Parathyroid adenoma (tissue), 2 donors: ENCODE measurements at regions not wholly inside any gene's neighbourhood (a gene's known extent, or its start where the extent isn't known, plus 50 kb on each side); places are given as distances from the start of the nearest gene placed in this dataset.
"Not testable (repeated sequence)": the region's sequence is repeated elsewhere in the genome, so short reads cannot be mapped to it uniquely, and the experiment has no call there.

ENCODE experiments used
- H2AFZ ChIP-seq: fragments of 300-600 bp; sonication (generic); one replicate; pipeline ENCODE4 v1.7.0; 2017; ENCODE audit warnings: antibody characterized with exemption, mild to moderate bottlenecking
- H3K27ac ChIP-seq: fragments of 300-600 bp; sonication (generic); one replicate; pipeline ENCODE4 v1.7.0; 2017
- H3K27me3 ChIP-seq: fragments of 300-600 bp; sonication (generic); one replicate; pipeline ENCODE4 v1.7.0; 2017; ENCODE audit warnings: low read length; ENCODE audit not compliant: control insufficient read depth, insufficient read depth
- H3K36me3 ChIP-seq: fragments of 300-600 bp; sonication (generic); one replicate; pipeline ENCODE4 v1.7.0; 2017; ENCODE audit warnings: low read length; ENCODE audit not compliant: control insufficient read depth, insufficient read depth
- H3K4me1 ChIP-seq: fragments of 300-600 bp; sonication (generic); one replicate; pipeline ENCODE4 v1.7.0; 2017; ENCODE audit warnings: control low read depth
- H3K4me2 ChIP-seq: fragments of 300-600 bp; sonication (generic); one replicate; pipeline ENCODE4 v1.7.0; 2017; ENCODE audit warnings: low read length
- H3K4me3 ChIP-seq: fragments of 300-600 bp; sonication (generic); one replicate; pipeline ENCODE4 v1.7.0; 2017; ENCODE audit warnings: low read depth, low read length
- H3K79me2 ChIP-seq: fragments of 300-600 bp; sonication (generic); one replicate; pipeline ENCODE4 v1.7.0; 2017; ENCODE audit warnings: control low read depth
- H3K9ac ChIP-seq: fragments of 300-600 bp; sonication (generic); one replicate; pipeline ENCODE4 v1.7.0; 2017; ENCODE audit warnings: mild to moderate bottlenecking
- H3K9me3 ChIP-seq: fragments of 300-600 bp; sonication (generic); one replicate; pipeline ENCODE4 v1.7.0; 2017; ENCODE audit warnings: low read length; ENCODE audit not compliant: control insufficient read depth
- CTCF ChIP-seq: fragments of 300-600 bp; sonication (generic); IDR thresholded peaks from one replicate; pipeline ENCODE4 v1.7.0; 2017; ENCODE audit warnings: antibody characterized with exemption, mild to moderate bottlenecking
- donor health status: primary hyperparathyroidism.

DNA sequence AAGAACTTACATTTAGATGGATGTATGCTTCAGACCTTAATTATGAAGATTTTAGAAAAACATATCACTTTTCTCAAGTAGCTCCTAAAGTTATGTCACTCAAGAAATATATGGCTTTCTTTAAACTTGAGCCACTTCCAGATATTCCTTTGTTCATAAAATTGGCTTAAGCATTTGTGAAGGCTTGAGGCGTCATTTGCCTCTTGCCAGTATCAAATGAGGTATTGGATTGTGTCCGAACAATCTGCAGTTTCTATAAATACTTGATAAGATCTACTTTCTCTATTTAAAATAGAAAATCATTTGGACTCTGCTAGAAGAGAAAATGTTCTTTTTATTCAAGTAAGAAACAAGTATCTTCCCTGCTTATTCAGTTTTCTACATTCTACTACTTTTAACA is 102.6 kb downstream of the RSL24D1 start:
- Histone ChIP-seq H3K9ac (no peak overlapping the region), H2AFZ (no peak overlapping the region), H3K27me3 (no peaks in the 10 kb centered on the region), H3K79me2 (no peaks in the 10 kb centered on the region), H3K36me3 (no peaks in the 10 kb centered on the region), H3K9me3 (no peaks in the 10 kb centered on the region), H3K4me1 (no peaks in the 10 kb centered on the region), H3K27ac (no peak overlapping the region), H3K4me3 (no peak overlapping the region), H3K4me2 (no peak overlapping the region)
- no peak for TF ChIP-seq CTCF

GRCh38 chr15:55088207-55088606 is 108.5 kb downstream of the RSL24D1 start:
- Histone ChIP-seq H3K4me1 (no peaks in the 10 kb centered on the region), H3K36me3 (no peaks in the 10 kb centered on the region), H3K9me3 (no peaks in the 10 kb centered on the region), H2AFZ (no peak overlapping the region), H3K9ac (no peak overlapping the region), H3K27me3 (no peaks in the 10 kb centered on the region), H3K4me2 (no peak overlapping the region), H3K27ac (no peak overlapping the region), H3K79me2 (no peaks in the 10 kb centered on the region), H3K4me3 (no peak overlapping the region)
- no peak for TF ChIP-seq CTCF

- Histone ChIP-seq H3K9ac (no peak overlapping the region), H3K4me3 (no peak overlapping the region), H3K9me3 (no peaks in the 10 kb centered on the region), H2AFZ (no peak overlapping the region), H3K27me3 (no peaks in the 10 kb centered on the region), H3K4me2 (no peak overlapping the region), H3K79me2 (no peaks in the 10 kb centered on the region), H3K27ac (no peak overlapping the region), H3K4me1 (no peaks in the 10 kb centered on the region), H3K36me3 (no peaks in the 10 kb centered on the region)
- no peak for TF ChIP-seq CTCF
Observed at GRCh38 chr15:55084673-55085072, 112.1 kb downstream of the RSL24D1 start.

DNA sequence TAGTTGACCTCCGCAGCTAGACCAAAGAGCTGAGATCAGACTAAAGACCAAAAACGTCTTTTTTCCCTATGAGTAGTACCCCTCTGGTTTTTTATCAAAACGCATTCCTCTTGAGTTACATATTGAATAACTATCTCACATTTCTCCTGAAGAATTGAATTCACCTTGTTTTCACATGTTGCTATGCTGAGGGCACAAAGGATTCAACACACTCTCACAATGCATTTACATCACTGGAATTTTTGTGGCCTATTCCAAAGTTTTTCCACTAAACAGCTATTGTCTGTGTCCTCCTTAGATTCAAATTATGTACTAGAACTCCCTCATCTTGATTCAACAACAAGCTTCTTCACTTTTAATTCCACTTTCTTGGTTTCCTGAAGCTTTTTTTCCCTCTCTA is 112.5 kb downstream of the RSL24D1 start:
- no peaks in the 10 kb centered on the region for H3K4me1 ChIP-seq
- H3K27me3 ChIP-seq, result no peaks in the 10 kb centered on the region
- no peaks in the 10 kb centered on the region for H3K9me3 ChIP-seq
- H3K79me2 ChIP-seq, result no peaks in the 10 kb centered on the region
- H3K9ac ChIP-seq, result no peak overlapping the region
- no peak for TF ChIP-seq CTCF
- no peak overlapping the region for H2AFZ ChIP-seq
- H3K4me3 ChIP-seq, result no peak overlapping the region
- no peaks in the 10 kb centered on the region for H3K36me3 ChIP-seq
- H3K4me2 ChIP-seq, result no peak overlapping the region
- H3K27ac ChIP-seq, result no peak overlapping the region

GRCh38 chr15:55077052-55077451 is 119.7 kb downstream of the RSL24D1 start:
- not testable (repeated sequence) for H3K9ac ChIP-seq, H3K4me3 ChIP-seq, H3K27me3 ChIP-seq, H3K4me2 ChIP-seq, H2AFZ ChIP-seq, H3K36me3 ChIP-seq, H3K27ac ChIP-seq, H3K9me3 ChIP-seq, H3K4me1 ChIP-seq, H3K79me2 ChIP-seq
